Activated naive CD4-positive, alpha-beta T cell (primary cell): ENCODE measurements at regions not wholly inside any gene's neighbourhood (a gene's known extent, or its start where the extent isn't known, plus 50 kb on each side); places are given as distances from the start of the nearest gene placed in this dataset.

Source experiments
- DNase-seq, 4 experiments: peaks; one replicate each; lab custom pipeline; 2025; lab: John Stamatoyannopoulos, UW

GRCh38 chr1:187443939-187444338, 615.2 kb downstream of the PLA2G4A start:
- DNase-seq = no peak

- no peak for DNase-seq
Measured at GRCh38 chr1:187445066-187445465, 616.3 kb downstream of the PLA2G4A start.

GRCh38 chr1:187451238-187451637, 622.5 kb downstream of the PLA2G4A start:
- DNase-seq = no peak

- no peak for DNase-seq
Measured at GRCh38 chr1:187454010-187454409, 625.3 kb downstream of the PLA2G4A start.

GRCh38 chr1:187456446-187456845, 627.7 kb downstream of the PLA2G4A start:
- no peak for DNase-seq

- no peak for DNase-seq
Measured at GRCh38 chr1:187460093-187460492, 631.3 kb downstream of the PLA2G4A start.

GRCh38 chr1:187464320-187464719, 635.6 kb downstream of the PLA2G4A start:
- DNase-seq = no peak

- no peak for DNase-seq
Measured at GRCh38 chr1:187465441-187465840, 636.7 kb downstream of the PLA2G4A start.

GRCh38 chr1:187469836-187470235, 641.1 kb downstream of the PLA2G4A start:
- DNase-seq = no peak

GRCh38 chr1:187471555-187471954, 642.8 kb downstream of the PLA2G4A start:
- DNase-seq = no peak

- no peak for DNase-seq
Measured at GRCh38 chr1:187474336-187474735, 645.6 kb downstream of the PLA2G4A start.

- no peak for DNase-seq
Measured at GRCh38 chr1:187476671-187477070, 647.9 kb downstream of the PLA2G4A start.

- DNase-seq = no peak
Measured at GRCh38 chr1:187477103-187477502, 648.4 kb downstream of the PLA2G4A start.

- DNase-seq = no peak
Measured at GRCh38 chr1:187477535-187477934, 648.8 kb downstream of the PLA2G4A start.

- no peak for DNase-seq
Measured at GRCh38 chr1:187481581-187482148, 652.9 kb downstream of the PLA2G4A start.

GRCh38 chr1:187490266-187490665, 661.5 kb downstream of the PLA2G4A start:
- no peak for DNase-seq

GRCh38 chr1:187491082-187491720, 662.5 kb downstream of the PLA2G4A start:
- no peak for DNase-seq

GRCh38 chr1:187498028-187498427, 669.3 kb downstream of the PLA2G4A start:
- no peak for DNase-seq

- DNase-seq = no peak
Measured at GRCh38 chr1:187504779-187505178, 676.0 kb downstream of the PLA2G4A start.

GRCh38 chr1:187509091-187509490, 680.3 kb downstream of the PLA2G4A start:
- DNase-seq = no peak

- no peak for DNase-seq
Measured at GRCh38 chr1:187513190-187513589, 684.4 kb downstream of the PLA2G4A start.

GRCh38 chr1:187514110-187514509, 685.4 kb downstream of the PLA2G4A start:
- no peak for DNase-seq

- no peak for DNase-seq
Measured at GRCh38 chr1:187516874-187517273, 688.1 kb downstream of the PLA2G4A start.

- no peak for DNase-seq
Measured at GRCh38 chr1:187517546-187517945, 688.8 kb downstream of the PLA2G4A start.
